ENCODE measurements at regions not wholly inside any gene's neighbourhood (a gene's known extent, or its start where the extent isn't known, plus 50 kb on each side); places are given as distances from the start of the nearest gene placed in this dataset.
"Not testable (repeated sequence)": the region's sequence is repeated elsewhere in the genome, so short reads cannot be mapped to it uniquely, and the experiment has no call there.

GRCh38 chr1:21385022-21385421, 54.9 kb upstream of the NBPF3 start:
- no peak for DNase-seq

DNA sequence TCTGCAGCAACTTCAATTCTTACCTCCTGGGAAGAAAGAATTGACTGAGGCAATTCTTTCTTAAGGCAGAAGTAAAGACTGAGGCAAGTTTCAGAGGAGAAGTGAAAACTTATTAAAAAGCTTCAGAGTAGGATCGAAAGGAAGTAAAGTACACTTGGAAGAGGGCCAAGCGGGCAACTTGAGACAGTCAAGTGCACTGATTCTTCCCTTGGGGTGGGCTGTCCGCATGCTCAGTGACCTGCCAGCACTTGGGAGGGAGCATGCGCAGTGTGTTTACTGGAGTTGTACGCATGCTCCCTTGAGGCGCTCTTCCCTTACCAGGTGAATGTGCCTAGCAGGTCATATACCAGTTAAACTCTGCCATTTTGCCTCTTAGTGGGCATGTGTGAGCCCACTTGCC, 55.3 kb upstream of the NBPF3 start:
- peak; percentile 88 for DNase-seq

GRCh38 chr1:21383785-21384401, 56.0 kb upstream of the NBPF3 start:
- DNase-seq: no peak

GRCh38 chr1:21381354-21381753, 58.6 kb upstream of the NBPF3 start:
- no peak for DNase-seq

- DNase-seq: not testable (repeated sequence)
These were observed 59.8 kb upstream of the NBPF3 start for GRCh38 chr1:21380147-21380546.

DNA sequence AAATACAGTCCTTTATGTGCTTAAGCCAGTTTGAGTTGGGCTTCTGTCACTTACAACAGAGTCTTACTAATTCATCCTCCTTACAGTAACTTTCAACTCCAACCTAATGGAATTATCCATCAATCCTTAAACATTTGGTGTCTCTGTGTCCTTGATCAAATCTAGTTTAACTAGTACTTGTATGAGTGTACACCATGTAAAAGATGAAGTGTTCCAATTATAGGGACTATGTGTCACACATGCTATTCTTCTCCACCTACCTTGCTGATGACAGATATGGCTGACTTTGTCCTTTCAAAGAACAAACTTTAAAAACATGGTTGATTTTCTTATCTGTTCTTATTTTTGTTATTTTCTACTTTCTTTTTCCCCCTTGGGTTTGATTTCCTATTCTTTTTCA, 60.4 kb upstream of the NBPF3 start:
- DNase-seq: no peak

DNA sequence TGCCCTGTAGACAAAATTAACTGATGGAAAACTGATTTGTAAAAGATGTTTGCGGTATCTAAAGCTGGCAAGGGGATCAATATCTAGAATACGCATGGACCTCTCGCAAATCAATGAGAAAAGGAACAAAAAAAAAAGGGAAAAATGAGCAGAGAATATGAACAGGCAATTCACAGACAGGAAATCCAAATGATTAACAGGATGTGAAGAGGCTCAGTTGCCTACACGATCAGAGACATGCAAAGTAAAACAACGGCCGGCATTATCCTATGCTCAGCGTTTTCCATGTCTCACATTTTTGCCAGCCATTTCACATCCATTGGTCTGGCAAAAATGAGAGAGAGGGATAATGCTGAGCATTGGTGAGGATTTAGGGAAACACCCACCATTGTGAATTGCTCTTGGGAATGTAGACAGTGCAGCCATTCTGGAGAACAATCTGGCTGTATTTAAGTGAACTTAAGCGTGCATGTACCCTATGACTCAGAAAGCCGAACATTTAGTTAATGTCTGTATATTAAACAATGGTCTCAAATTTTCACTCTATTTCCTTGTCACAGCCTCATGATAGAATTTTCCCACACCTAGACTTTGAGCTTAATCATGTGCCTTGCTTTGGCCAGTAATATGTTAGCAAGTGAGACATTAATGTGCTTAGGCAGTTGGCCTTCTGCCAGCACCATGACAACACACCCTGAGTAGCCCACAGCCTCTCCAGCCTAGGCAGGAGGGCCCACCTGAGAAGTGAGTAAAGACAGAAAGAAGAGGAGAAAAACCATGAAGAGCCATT, 61.0 kb upstream of the NBPF3 start:
- DNase-seq: no peak

- DNase-seq: no peak
These were observed 67.6 kb upstream of the NBPF3 start for GRCh38 chr1:21372383-21372782.

DNA sequence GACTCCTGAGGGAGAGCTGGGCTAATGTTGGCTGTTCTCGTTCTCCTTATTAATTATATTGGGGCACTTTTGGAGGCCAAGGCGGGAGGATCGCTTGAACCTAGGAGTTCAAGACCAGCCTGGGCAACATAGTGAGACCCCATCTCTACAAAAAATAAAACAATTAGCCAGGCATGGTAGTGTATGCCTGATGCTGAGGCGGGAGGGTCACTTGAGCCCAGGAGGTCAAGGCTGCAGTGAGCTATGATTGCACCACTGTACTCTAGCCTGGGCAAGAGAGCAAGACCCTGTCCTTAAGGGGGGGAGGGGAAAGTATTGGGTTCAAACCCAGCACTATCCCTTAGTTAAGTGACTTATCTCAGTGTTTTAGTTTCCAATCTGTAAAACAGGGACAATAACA, 70.0 kb upstream of the NBPF3 start:
- DNase-seq: no peak

DNA sequence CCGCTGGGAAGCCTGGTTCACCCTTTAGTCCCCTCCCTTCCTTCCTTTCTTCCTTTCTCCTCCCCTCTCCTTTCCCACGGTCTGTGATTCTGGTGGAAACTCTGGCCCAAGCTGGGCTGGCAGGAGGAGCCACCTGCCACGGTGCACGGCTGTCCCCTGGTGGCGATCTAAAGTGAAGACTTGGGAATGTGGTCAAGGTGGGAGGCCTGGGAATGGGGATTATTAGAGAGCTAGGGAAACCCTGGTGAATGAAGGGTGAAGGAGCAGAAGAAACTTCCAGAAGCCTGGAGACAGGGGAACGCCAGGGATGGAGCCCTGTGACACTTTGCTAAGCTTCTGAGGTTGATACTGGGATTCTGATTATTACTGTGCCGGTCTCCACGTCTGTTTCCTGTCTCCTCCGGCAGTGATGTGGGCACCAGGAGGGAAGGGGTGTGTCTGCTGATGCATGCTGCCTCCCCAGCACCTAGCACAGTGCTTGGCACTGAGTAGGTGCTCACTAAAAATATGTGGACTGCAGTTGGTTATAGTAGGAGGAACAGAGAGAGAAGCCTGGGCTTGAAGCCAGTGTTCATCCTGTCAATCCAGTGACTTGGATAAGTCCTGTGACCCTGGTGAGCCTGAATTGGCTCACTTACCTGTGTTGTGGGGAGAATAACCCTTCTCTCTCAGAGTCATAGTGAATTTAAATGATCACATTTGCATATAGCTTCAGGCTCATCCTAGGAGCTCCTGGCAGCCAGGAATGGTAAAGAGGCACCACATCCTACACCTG, 71.2 kb upstream of the NBPF3 start:
- peak; percentile 20 for DNase-seq

GRCh38 chr1:21367973-21368514, 71.9 kb upstream of the NBPF3 start:
- not testable (repeated sequence) for DNase-seq

DNA sequence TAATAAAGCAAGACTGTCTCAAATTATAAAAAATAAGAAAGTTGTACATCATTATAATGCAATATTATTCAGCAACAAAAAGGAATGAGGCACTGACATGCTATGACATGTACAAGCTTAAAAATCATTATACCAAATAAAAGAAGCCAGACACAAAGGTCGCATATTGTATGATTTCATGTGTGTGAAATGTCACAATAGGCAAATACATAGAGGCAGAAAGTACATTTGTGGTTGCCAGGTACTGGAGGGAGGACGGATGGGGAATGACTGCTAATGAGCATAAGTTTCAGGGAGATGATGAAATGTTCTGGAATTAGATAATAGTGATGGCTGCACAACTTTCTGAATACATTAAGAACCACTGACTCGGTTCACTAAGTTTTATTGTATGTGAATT, 73.6 kb upstream of the NBPF3 start:
- no peak for DNase-seq

DNA sequence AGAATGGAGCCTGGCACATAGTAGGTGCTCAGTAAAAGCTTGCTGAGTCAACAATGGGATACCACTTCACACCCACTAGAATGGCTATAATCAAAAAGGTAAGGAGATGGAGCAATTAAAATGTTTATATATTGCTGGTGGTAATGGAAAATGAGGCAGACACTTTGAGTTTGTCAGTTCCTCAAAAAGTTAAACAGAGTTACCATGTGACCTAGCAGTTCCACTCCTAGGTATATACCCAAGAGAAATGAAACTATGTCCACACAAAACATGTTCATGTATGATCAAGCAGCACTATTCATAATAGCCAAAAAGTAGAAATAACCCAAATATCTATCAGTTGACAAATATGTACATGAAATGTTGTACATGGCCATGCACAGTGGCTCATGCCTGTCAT, 74.8 kb upstream of the ECE1 start:
- DNase-seq: peak; percentile 67

GRCh38 chr1:21362096-21362495, 71.8 kb upstream of the ECE1 start:
- DNase-seq: no peak

- no peak for DNase-seq
These were observed 71.2 kb upstream of the ECE1 start for GRCh38 chr1:21361506-21361905.

GRCh38 chr1:21357161-21357560, 66.9 kb upstream of the ECE1 start:
- DNase-seq: no peak

DNA sequence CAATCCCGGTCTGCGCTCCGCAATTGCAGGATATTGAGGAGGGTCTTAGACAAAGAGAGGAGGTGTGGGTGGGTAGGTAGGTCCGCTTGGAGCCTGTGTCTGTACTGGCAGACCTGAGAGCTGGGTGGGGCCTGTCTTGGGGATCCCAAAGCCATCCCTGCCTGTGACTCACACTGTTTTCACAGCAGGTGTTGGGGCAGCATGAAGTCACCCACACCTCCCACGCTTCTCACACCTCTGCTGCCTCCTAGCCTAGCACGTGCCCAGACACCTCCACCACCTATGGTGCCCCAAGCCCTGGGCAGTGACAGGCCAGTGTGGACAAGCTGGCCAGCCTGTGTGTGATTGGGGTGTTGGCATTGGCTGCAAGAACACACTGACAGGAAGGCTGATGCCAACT, 65.7 kb upstream of the ECE1 start:
- no peak for DNase-seq

DNA sequence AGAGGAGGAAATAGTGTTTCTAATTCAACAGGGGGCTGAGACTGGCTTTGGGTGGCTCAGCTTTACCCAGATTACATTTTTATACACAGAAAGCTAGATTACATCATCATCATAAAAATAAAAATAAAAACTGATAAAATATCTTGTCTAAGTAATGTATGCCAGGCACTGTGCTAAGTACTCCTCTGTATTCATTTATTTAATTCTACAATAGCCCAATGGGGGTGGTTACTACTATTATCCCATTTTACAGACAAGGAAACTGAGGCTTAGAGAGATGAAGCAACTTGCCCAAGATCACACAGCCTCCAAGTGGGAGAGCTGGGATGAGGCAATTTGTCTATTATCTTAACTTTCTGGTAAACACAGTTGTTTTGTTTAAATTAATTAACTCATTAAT, 62.3 kb upstream of the ECE1 start:
- DNase-seq: no peak

DNA sequence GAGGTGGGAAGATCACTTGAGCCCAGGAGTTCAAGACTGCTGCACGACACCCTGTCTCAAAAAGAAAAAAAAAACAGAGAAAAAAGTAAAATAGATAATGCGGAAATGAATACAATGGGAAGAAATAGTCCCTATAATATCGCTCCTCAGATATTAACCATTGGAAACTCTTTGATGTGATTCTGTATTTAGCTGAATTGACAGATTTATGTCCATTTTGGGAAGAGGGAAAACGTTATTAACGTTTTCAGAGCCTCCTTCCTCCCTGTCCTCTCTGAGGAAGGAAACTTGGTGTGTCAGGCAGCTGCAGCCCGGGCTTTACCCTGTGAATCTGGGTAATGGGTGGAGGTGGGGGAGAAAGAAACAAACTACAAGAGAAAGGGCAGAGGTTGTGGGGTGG, 61.6 kb upstream of the ECE1 start:
- DNase-seq: no peak

- no peak for DNase-seq
These were observed 60.1 kb upstream of the ECE1 start for GRCh38 chr1:21350202-21350885.

DNA sequence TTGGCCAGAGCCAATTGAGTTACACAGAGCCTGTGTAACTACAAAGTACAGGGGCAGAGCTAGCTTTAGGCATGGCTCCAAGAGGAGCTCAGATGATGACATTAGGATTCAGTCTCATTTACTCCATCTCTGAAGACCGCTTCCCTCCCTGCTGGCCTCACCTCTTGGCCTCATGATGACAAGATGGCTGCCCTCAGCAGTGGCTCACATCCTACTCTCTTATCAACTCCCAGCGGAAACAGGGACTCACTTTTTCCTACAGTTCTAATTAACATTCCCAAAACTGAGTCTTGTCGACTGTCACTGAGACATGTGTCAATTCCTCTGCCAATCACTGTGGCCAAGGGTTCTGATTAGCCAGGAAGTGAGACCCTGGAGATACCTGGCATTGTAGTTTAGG, 59.4 kb upstream of the ECE1 start:
- no peak for DNase-seq

DNA sequence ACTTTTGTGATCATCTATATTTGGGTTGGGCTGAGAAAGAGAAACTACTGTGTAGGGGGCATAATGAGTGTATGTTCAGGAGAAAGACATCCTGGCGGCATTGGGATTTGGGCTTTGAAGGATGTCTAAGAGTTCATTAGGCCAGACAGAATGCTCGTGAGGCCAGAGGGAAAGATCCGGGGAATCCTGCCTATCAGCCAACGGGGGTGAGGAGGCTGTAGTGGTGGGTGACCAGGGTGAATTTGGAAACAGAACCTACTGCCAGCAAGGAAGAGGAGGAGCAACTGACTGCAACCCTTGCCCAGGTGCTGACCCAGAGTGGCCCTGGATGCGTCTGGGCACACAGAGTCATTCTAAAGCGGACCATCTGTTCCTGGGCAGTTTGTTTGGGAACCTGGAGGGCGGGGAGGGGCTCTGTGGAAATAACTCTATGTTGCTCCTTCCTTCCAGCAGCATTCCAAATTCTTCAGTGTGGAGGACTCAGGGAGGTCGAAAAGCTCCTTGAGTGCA, 56.9 kb upstream of the ECE1 start:
- no peak for DNase-seq

All from MV-4-11 (cell line).